ENCODE measurements at regions not wholly inside any gene's neighbourhood (a gene's known extent, or its start where the extent isn't known, plus 50 kb on each side); places are given as distances from the start of the nearest gene placed in this dataset.
"Not testable (repeated sequence)": the region's sequence is repeated elsewhere in the genome, so short reads cannot be mapped to it uniquely, and the experiment has no call there.

GRCh38 chr7:150060259-150061221, 186.8 kb downstream of the ATP6V0E2 start:
- peak; percentile 21 for TF ChIP-seq CTCF (conservative IDR thresholded peaks at IDR 0.05; ENCODE audit: low read depth, low read length)
- not testable (repeated sequence) for DNase-seq (ENCODE audit: low read depth); H3K4me3 ChIP-seq (ENCODE audit: low read length)

- not testable (repeated sequence) for DNase-seq (ENCODE audit: low read depth); H3K4me3 ChIP-seq (ENCODE audit: low read length)
These were observed 189.4 kb downstream of the ATP6V0E2 start for GRCh38 chr7:150063195-150063594.

DNA sequence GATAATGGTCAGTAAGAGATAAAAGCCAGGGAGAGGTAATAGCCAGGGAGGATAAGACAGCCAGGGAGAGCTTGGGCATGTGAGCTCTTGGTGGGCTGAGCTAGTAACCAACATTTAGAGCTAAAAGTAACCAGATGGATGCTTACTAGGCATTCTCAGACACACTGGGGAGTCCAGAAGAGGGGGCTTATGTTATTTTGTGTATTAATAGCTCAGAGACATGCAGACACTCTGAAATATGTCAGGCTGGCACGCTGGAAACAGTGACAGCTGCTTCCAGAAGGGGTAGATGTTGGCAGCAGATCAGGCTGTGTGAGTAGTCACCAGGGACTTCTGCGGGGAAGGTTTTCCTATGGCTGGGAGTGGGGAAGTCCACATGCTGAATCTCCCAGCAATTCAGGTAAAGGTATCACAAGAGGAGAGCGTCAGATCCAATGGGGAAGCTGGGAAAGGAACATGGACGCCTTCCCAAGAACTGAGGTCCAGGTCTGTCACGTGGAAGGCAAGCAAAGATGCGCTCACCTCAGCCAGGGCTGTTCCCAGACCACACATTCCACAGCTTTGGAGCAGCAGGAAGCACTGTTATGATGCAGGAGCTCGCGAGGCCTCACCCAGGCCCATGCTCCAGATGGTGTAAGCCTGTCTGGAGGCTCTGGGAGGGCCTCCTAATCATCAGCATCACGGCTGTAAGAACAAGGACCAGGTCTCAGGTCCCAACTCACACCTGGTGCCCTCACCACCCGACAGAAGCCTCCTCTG, 196.0 kb downstream of the ATP6V0E2 start:
- DNase-seq (ENCODE audit: low read depth); H3K4me3 ChIP-seq (ENCODE audit: low read length): not testable (repeated sequence)

DNA sequence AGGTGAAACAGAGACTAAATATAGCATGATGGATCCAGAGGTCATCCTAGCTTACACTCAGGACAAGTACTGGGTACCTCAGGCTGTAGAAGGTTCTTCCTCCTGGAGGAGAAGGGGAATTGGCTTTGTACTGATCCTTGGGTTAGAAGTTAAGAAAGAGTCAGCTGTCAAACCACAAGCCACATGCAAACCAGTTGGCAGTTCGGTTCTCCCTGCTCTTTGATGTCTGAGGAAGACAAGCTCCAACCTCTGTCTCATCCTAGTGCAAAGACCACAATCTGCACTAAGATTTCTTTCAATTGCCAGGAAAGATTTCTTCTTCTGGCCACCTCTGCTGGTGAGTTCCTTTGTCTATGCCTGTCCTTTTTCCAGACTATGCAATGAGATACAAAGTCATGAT, 203.8 kb downstream of the ATP6V0E2 start:
- DNase-seq (ENCODE audit: low read depth); H3K4me3 ChIP-seq (ENCODE audit: low read length): not testable (repeated sequence)

DNA sequence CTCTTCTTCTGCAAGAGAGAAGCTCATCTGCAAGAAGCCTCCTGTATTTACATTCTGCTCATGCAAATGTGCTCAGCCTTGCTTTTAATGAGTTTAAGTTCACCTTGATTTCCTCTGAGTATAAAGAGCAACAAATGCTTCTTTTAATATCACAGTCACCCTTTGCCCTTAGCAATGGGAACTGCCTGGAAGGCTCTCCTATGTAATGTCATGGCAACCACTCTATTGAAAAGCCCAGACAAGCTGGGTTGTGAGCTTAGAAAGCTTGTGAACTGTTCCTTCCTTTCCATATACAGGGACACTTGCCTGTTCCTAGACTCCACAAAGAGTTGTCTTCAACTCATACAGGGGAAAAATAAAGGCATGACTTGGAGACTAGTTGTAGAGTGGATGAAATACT, 208.1 kb downstream of the ATP6V0E2 start:
- not testable (repeated sequence) for H3K4me3 ChIP-seq (ENCODE audit: low read length); DNase-seq (ENCODE audit: low read depth)

GRCh38 chr7:150084724-150085123, 211.0 kb downstream of the ATP6V0E2 start:
- DNase-seq (ENCODE audit: low read depth); H3K4me3 ChIP-seq (ENCODE audit: low read length): not testable (repeated sequence)

DNA sequence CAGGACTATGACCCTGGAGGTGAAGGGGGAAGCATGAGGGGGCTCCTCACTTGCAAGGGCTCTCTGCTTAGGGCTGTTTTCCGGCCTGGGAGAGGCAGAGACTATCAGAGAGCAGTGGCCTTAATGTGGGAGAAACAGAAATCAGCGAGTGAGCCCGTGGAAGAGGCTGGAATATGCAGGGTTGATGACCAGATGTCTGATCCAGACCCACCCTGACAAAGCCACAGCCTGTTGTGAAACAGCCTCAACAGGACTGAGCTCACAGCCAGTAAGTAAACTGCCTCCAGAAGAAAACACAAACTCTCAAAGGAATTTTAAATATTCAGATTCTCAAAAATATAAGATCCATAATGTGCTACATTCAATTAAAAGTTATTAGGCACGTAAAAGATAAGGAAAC, 213.7 kb downstream of the ATP6V0E2 start:
- H3K4me3 ChIP-seq (ENCODE audit: low read length); DNase-seq (ENCODE audit: low read depth): not testable (repeated sequence)

GRCh38 chr7:150089139-150089538, 215.4 kb downstream of the ATP6V0E2 start:
- not testable (repeated sequence) for H3K4me3 ChIP-seq (ENCODE audit: low read length); DNase-seq (ENCODE audit: low read depth)

GRCh38 chr7:150090776-150091175, 217.0 kb downstream of the ATP6V0E2 start:
- H3K4me3 ChIP-seq (ENCODE audit: low read length) = not testable (repeated sequence)

DNA sequence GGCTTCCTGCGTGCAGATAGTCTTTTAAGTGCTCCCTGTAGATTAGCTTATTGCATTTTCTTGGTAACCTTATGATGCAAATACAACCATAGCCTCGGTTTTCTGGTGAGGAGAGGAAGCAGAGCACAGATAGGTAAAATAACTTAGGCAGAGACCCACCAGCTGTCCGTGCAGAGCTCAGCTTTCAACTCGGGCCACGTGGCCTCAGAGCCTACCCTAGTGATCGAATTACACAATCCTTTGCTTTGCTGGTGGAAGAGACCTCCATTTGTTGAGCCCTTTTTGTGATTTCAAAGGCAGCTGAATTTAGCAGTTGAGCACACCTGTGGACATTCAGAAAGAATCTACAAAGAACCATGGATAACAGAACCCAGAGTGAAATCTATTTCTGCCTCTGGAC, 220.1 kb downstream of the ATP6V0E2 start:
- not testable (repeated sequence) for H3K4me3 ChIP-seq (ENCODE audit: low read length); DNase-seq (ENCODE audit: low read depth)

More at GRCh38 chr7:150090776-150091175, 217.0 kb downstream of the ATP6V0E2 start:
- not testable (repeated sequence) for DNase-seq (ENCODE audit: low read depth)

GRCh38 chr7:150096213-150096994, 222.6 kb downstream of the ATP6V0E2 start:
- DNase-seq (ENCODE audit: low read depth); H3K4me3 ChIP-seq (ENCODE audit: low read length): not testable (repeated sequence)

DNA sequence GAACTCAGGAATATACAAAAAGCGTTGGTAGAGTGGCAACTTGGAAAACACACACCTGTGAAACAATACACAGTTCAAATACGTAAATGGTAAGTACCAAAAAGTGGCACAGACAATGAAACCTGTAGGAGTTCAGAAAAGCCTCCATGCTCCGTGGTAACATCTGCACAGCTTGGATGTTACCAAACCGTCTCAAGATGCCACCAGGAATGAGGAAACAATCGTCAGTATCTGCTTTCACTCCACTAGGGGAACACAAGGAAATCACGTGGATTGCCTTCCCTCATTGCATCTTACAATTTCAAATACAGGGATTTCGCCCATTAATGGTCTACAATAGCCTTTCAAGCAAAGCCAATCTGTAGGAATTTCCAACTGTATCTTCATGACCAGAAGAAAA, 224.6 kb upstream of the LRRC61 start:
- DNase-seq (ENCODE audit: low read depth); H3K4me3 ChIP-seq (ENCODE audit: low read length): not testable (repeated sequence)

DNA sequence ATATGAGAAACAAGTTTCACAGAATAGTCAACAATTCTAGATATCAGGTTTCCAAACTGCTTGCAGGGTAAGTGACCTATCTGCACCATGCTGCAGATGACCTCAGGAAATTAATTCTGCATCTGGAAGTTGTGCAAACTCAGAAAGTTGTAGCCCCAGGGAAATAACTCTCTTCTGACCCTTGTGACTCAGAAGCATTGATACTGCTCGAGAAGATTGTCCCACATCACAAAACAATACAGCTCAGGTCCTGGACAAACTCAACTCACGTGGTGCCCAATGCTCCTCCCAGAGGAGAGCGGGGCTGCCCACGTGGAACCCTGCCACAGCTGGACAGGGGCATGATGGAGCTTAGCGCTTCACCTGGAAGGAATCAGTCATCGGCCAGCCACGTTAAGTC, 221.9 kb upstream of the LRRC61 start:
- not testable (repeated sequence) for H3K4me3 ChIP-seq (ENCODE audit: low read length)

DNA sequence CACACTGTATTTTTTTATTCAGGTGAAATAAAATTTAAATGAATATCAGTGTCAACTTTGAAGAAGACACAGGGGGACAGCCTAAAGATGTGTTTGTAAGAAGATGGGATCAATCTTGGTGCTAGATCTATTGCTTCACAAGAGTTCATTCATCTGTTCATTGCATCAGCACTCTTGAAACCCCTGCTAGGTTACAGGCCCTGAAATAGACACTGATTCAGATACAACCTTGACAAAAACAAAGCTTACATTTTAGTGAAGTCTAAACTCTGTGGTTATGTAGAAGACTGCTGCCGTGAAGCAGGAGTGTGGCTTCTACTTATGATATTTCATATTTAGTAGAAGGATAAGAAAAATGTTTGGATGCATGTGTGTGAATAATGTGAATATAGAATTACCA, 215.9 kb upstream of the LRRC61 start:
- H3K4me3 ChIP-seq (ENCODE audit: low read length); DNase-seq (ENCODE audit: low read depth): not testable (repeated sequence)

More for the DNA sequence above, 221.9 kb upstream of the LRRC61 start:
- DNase-seq (ENCODE audit: low read depth) = not testable (repeated sequence)

DNA sequence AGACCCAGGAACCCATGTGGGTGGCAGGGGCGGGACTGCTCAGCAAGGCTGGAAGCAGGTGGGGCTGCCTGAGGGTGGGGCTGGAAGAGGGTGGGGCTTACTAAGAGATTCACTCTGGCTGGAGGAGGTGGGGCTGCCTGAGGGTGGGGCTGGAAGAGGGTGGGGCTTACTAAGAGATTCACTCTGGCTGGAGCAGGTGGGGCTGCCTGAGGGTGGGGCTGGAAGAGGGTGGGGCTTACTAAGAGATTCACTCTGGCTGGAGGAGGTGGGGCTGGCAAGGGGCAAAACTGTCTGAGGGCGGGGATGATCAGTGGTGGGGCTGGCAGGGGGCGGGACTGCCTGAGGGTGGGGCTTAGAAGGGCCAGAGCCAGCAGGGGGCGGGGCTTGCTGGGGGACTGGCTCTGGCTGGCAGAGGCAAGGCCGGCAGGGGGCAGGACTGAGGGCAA, 212.8 kb upstream of the LRRC61 start:
- not testable (repeated sequence) for H3K4me3 ChIP-seq (ENCODE audit: low read length); DNase-seq (ENCODE audit: low read depth)

- DNase-seq (ENCODE audit: low read depth); H3K4me3 ChIP-seq (ENCODE audit: low read length): not testable (repeated sequence)
These were observed 212.3 kb upstream of the LRRC61 start for GRCh38 chr7:150110882-150111281.

GRCh38 chr7:150111373-150112139, 211.6 kb upstream of the LRRC61 start:
- not testable (repeated sequence) for H3K4me3 ChIP-seq (ENCODE audit: low read length); DNase-seq (ENCODE audit: low read depth)
